ENCODE measurements at regions not wholly inside any gene's neighbourhood (a gene's known extent, or its start where the extent isn't known, plus 50 kb on each side); places are given as distances from the start of the nearest gene placed in this dataset.

- Histone ChIP-seq H3K18ac (ENCODE audit: low read depth, low read length) (no peak overlapping the region), H3K9me3 (ENCODE audit: control insufficient read depth, insufficient read depth, low read length) (no peaks in the 10 kb centered on the region), H3K36me3 (ENCODE audit: control insufficient read depth, insufficient read depth, low read length) (no peaks in the 10 kb centered on the region), H2BK20ac (ENCODE audit: low read depth, low read length) (no peak overlapping the region), H4K91ac (ENCODE audit: insufficient read depth, low read depth, low read length) (no peak overlapping the region), H3K56ac (ENCODE audit: extremely low read depth, insufficient read depth, low read length) (no peak overlapping the region), H4K20me1 (ENCODE audit: insufficient read depth, low read length) (no peaks in the 10 kb centered on the region), H3K4me2 (ENCODE audit: low read depth, low read length) (no peak overlapping the region), H3K9me1 (ENCODE audit: insufficient read depth, low read length) (no peaks in the 10 kb centered on the region), H3K14ac (replicated peaks; ENCODE audit: low read depth, low read length) (no peak overlapping the region), H3K4me1 (ENCODE audit: control insufficient read depth, insufficient read depth, low read length) (no peaks in the 10 kb centered on the region), H2AFZ (replicated peaks; ENCODE audit: low read length, poor library complexity) (no peak overlapping the region), H3K9ac (ENCODE audit: low read depth, low read length) (no peak overlapping the region), H2BK15ac (ENCODE audit: low read depth, low read length) (no peak overlapping the region), H3K4ac (ENCODE audit: low read depth, low read length) (no peak overlapping the region), H2AK9ac (replicated peaks; ENCODE audit: low read depth, low read length, poor library complexity) (no peak overlapping the region), H3K79me1 (ENCODE audit: low read depth in 1 of 2, low read length in 2 of 2) (no peaks in the 10 kb centered on the region), H3K23ac (ENCODE audit: low read depth, low read length) (no peak overlapping the region), H2BK5ac (ENCODE audit: low read depth, low read length, poor library complexity, severe bottlenecking) (no peak overlapping the region), H2BK120ac (ENCODE audit: low read depth, low read length) (no peak overlapping the region), H4K8ac (ENCODE audit: low read depth in 2 of 2, low read length in 2 of 2) (no peak overlapping the region), H3K27ac (ENCODE audit: insufficient read depth, low read length) (no peak overlapping the region), H3K27me3 (ENCODE audit: control insufficient read depth, insufficient read depth, low read length) (no peaks in the 10 kb centered on the region), H4K5ac (ENCODE audit: low read depth, low read length) (no peak overlapping the region), H3K4me3 (ENCODE audit: insufficient read depth, low read depth, low read length) (no peak overlapping the region), H2AK5ac (ENCODE audit: low read depth, low read length) (no peak overlapping the region)
- TF ChIP-seq MAFK (IDR thresholded peaks at IDR 0.05; ENCODE audit: low read depth, low read length) = no peak
- no peak for TF ChIP-seq USF2 (IDR thresholded peaks at IDR 0.05; ENCODE audit: low read depth, low read length)
- TF ChIP-seq RCOR1 (IDR thresholded peaks at IDR 0.05; ENCODE audit: insufficient replicate concordance, low read length) = no peak
- no peak for TF ChIP-seq FOS (IDR thresholded peaks at IDR 0.05; ENCODE audit: low read depth, low read length)
- dilution Hi-C loops (cut with HindIII; ENCODE audit: low sequenced_read_pairs, unreplicated experiment) (no loop called here), intact Hi-C loops (cut with micrococcal nuclease) (no loop called here), in situ Hi-C loops (cut with MboI; ENCODE audit: low sequenced_read_pairs) (no loop called here)
- POLR2A ChIA-PET (ENCODE audit: unreplicated experiment) = no interaction called here
- ATAC-seq (ENCODE audit: low read depth) (no peak), DNase-seq (no peak)
- BruUV-seq (replicated peaks) = no TSS peak
- CTCF ChIA-PET = no interaction called here
Observed at GRCh38 chr9:22742401-22742800, 295.8 kb downstream of the DMRTA1 start.

Data from IMR-90 (cell line).